ENCODE measurements at regions not wholly inside any gene's neighbourhood (a gene's known extent, or its start where the extent isn't known, plus 50 kb on each side); places are given as distances from the start of the nearest gene placed in this dataset.

DNA sequence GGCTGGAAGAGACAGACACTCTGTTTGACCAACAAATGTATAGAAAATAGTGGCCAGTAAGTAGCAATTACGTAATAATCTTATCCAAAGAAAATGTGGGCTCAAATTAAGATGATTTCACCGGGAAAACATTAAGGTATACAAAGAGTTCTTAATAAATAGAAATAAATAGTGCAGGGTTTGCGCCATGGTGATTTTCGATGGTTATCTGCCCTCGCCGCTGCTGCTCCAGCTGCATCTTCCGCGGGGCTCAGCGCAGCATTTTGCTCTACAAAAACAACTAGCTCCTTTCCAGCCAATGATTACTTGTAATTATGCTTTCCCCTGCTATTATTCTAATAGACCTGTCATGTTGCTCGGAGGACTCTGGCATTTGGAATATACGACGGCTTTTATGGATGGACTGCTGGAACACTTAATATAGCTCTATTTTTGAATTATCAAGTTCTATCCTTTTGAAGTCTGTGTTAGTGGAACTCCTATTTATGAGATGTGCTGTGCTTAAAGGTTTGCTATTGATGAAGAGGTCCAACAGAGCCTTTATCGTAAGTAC, 103.8 kb downstream of the BUB3 start:
- no peaks in the 10 kb centered on the region for H3K4me1 Mint-ChIP-seq (ENCODE audit: low read depth)
- no peaks in the 10 kb centered on the region for H3K27me3 Mint-ChIP-seq

DNA sequence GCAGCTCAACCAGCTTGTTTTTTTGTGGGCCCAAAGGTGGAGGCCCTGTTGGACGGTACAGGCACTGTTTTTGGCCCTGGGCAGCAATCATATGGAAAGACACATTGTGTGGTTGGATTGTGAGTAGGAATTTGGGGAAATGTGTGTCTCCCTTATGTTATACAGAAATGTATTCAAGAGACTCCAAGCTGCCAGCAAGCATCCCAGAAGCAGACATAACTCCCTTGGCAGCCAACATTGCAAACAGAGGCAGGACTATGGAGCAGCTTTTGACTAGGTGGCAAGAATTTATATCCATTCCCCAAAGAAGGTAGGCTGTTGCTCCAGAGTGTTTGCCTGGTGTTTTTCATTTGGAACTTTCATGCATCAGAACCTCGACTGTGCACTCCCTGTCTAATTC, 104.9 kb downstream of the BUB3 start:
- intact Hi-C loops (cut with micrococcal nuclease) = no loop called here
- Mint-ChIP-seq H3K4me3 (no peak overlapping the region), H3K9me3 (no peaks in the 10 kb centered on the region), H3K27ac (no peak overlapping the region), H3K36me3 (ENCODE audit: low read depth) (no peaks in the 10 kb centered on the region), H3K4me1 (ENCODE audit: low read depth) (no peaks in the 10 kb centered on the region), H3K27me3 (no peaks in the 10 kb centered on the region)
- POLR2A ChIA-PET = no interaction called here
- no peak for DNase-seq
- TF ChIP-seq, protein P1, sequence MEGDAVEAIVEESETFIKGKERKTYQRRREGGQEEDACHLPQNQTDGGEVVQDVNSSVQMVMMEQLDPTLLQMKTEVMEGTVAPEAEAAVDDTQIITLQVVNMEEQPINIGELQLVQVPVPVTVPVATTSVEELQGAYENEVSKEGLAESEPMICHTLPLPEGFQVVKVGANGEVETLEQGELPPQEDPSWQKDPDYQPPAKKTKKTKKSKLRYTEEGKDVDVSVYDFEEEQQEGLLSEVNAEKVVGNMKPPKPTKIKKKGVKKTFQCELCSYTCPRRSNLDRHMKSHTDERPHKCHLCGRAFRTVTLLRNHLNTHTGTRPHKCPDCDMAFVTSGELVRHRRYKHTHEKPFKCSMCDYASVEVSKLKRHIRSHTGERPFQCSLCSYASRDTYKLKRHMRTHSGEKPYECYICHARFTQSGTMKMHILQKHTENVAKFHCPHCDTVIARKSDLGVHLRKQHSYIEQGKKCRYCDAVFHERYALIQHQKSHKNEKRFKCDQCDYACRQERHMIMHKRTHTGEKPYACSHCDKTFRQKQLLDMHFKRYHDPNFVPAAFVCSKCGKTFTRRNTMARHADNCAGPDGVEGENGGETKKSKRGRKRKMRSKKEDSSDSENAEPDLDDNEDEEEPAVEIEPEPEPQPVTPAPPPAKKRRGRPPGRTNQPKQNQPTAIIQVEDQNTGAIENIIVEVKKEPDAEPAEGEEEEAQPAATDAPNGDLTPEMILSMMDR (IDR thresholded peaks at IDR 0.05) = no peak
- CTCF ChIA-PET = interaction anchor here (0.7 kb wide), 1 partner anchor 25 kb away, joined by 3 read pairs; no protein-coding TSS in a partner anchor
- no peak for ATAC-seq

More for the DNA sequence above, 103.8 kb downstream of the BUB3 start:
- TF ChIP-seq, protein P1 (IDR thresholded peaks at IDR 0.05) = no peak
- no peak for ATAC-seq
- DNase-seq = no peak
- no peaks in the 10 kb centered on the region for H3K36me3 Mint-ChIP-seq (ENCODE audit: low read depth)
- intact Hi-C loops (cut with micrococcal nuclease) = no loop called here
- H3K4me3 Mint-ChIP-seq = no peak overlapping the region
- H3K9me3 Mint-ChIP-seq = no peaks in the 10 kb centered on the region
- no peak overlapping the region for H3K27ac Mint-ChIP-seq
- ChIA-PET POLR2A (no interaction called here), CTCF (interaction anchor here (1.0 kb wide), 1 partner anchor 27 kb away, joined by 3 read pairs; no protein-coding TSS in a partner anchor)

DNA sequence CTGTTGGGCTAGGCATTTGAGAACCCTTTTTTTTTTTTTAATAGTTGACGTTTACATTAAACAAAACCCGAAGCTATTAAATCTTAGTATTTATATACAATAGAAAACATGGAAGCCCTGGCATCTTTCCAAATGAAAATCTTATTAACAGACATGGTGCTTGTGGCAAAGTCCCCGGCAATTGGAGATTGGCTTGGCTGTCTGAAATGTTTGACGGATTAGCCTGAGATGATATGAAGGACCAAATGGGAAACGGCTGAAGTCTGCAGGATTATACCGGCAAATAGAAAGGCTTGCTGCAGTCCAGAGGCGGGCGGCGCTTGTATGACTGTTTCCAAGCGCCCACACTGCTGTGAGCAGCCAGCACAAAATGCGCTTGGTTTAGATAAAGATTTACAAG, 105.6 kb downstream of the BUB3 start:
- ChIA-PET POLR2A (no interaction called here), CTCF (no interaction called here)
- DNase-seq = no peak

DNA sequence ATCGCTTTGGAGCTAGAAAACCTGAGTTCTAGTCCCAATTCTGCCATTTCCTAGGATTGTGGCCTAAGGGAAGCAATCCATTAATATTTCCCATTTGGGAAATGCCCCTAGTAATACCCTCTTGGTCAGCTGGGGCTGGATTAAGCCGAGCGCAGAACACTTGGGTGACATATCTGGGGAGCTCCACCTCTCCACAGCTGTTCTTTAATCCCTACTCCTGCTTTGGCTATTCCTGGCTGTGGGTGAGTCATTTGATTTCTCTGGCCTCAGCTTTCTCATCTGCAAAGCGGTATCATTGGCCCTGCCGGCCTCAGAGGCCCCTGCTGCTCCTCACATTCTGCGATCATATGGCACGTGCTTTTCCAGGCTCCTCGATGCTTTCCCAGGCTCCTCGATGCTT, 108.3 kb downstream of the BUB3 start:
- DNase-seq (no peak), ATAC-seq (no peak)
- Mint-ChIP-seq H3K27me3 (no peaks in the 10 kb centered on the region), H3K36me3 (ENCODE audit: low read depth) (no peaks in the 10 kb centered on the region), H3K4me1 (ENCODE audit: low read depth) (no peaks in the 10 kb centered on the region), H3K4me3 (no peak overlapping the region), H3K9me3 (no peaks in the 10 kb centered on the region), H3K27ac (no peak overlapping the region)
- TF ChIP-seq, protein P1 (IDR thresholded peaks at IDR 0.05) = no peak
- intact Hi-C loops (cut with micrococcal nuclease) = no loop called here
- CTCF ChIA-PET = no interaction called here
- POLR2A ChIA-PET = no interaction called here

More for the DNA sequence above, 105.6 kb downstream of the BUB3 start:
- intact Hi-C loops (cut with micrococcal nuclease) = no loop called here
- Mint-ChIP-seq H3K9me3 (no peaks in the 10 kb centered on the region), H3K4me3 (no peak overlapping the region), H3K27ac (no peak overlapping the region), H3K27me3 (no peaks in the 10 kb centered on the region), H3K4me1 (ENCODE audit: low read depth) (no peaks in the 10 kb centered on the region), H3K36me3 (ENCODE audit: low read depth) (no peaks in the 10 kb centered on the region)
- TF ChIP-seq, protein P1 (IDR thresholded peaks at IDR 0.05) = no peak
- no peak for ATAC-seq

DNA sequence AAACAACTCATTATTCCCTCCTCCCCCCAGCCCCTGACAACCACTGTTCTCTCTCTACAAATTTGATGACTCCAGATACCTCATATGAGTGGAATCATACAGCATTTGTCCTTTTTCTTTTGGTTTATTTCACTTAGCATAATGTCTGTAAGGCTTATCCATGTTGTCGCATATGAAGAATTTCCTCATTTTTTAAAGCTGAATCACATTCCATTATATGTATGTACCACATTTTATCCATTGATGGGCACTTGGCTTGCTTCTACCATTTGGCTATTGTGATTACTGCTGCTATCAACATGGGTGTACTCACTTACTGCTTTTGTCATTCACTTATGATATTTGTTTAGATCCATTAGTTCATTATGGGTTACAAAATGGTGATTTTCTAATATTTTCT, 112.8 kb downstream of the BUB3 start:
- CTCF ChIA-PET = no interaction called here
- no peak for DNase-seq
- no peaks in the 10 kb centered on the region for H3K36me3 Mint-ChIP-seq (ENCODE audit: low read depth)
- no peak for ATAC-seq
- peaks cover 2% of the 10 kb centered on the region for H3K27me3 Mint-ChIP-seq
- H3K4me1 Mint-ChIP-seq (ENCODE audit: low read depth) = peaks cover 4% of the 10 kb centered on the region
- no peak overlapping the region for H3K4me3 Mint-ChIP-seq
- POLR2A ChIA-PET = no interaction called here
- TF ChIP-seq, protein P1 (IDR thresholded peaks at IDR 0.05) = no peak
- intact Hi-C loops (cut with micrococcal nuclease) = no loop called here
- H3K27ac Mint-ChIP-seq = no peak overlapping the region
- H3K9me3 Mint-ChIP-seq = no peaks in the 10 kb centered on the region
